Putamen (tissue), 1 donor: ENCODE measurements at regions not wholly inside any gene's neighbourhood (a gene's known extent, or its start where the extent isn't known, plus 50 kb on each side); places are given as distances from the start of the nearest gene placed in this dataset.
"Not testable (repeated sequence)": the region's sequence is repeated elsewhere in the genome, so short reads cannot be mapped to it uniquely, and the experiment has no call there.

Experiments
- DNase-seq: peaks from one replicate; pipeline ENCODE4 v3.0.0-alpha.2; 2016; ENCODE audit warnings: low spot score

GRCh38 chrX:34270434-34270833, 138.3 kb upstream of the FAM47A start:
- DNase-seq: no peak

GRCh38 chrX:34238896-34239295, 106.8 kb upstream of the FAM47A start:
- DNase-seq: no peak

GRCh38 chrX:34230156-34230555, 98.0 kb upstream of the FAM47A start:
- not testable (repeated sequence) for DNase-seq

- DNase-seq: no peak
Measured at GRCh38 chrX:34227804-34228203, 95.7 kb upstream of the FAM47A start.

- no peak for DNase-seq
Measured at GRCh38 chrX:34223574-34223973, 91.5 kb upstream of the FAM47A start.

GRCh38 chrX:34218063-34218462, 85.9 kb upstream of the FAM47A start:
- no peak for DNase-seq

- no peak for DNase-seq
Measured at GRCh38 chrX:34197946-34198345, 65.8 kb upstream of the FAM47A start.
